SK-N-SH (cell line): ENCODE measurements at regions not wholly inside any gene's neighbourhood (a gene's known extent, or its start where the extent isn't known, plus 50 kb on each side); places are given as distances from the start of the nearest gene placed in this dataset.

Experiments used
- EP300 ChIP-seq, 2 experiments: IDR thresholded peaks; 2 replicates each; pipeline versions ENCODE4 v1.4.0 to v1.6.1; 2012; ENCODE audit warnings: borderline replicate concordance in 1 of 2, low read depth in 1 of 2, low read length in 1 of 2
- POLR2AphosphoS5 ChIP-seq: IDR thresholded peaks from 2 replicates; pipeline ENCODE4 v1.6.1; 2012; ENCODE audit warnings: low read depth, low read length
- TF ChIP-seq, protein P1 (sequence below): fragments of 200-600 bp; sonication (generic); IDR thresholded peaks from 2 replicates; pipeline ENCODE4 v1.6.1; 2017; ENCODE audit warnings: antibody characterized with exemption, mild to moderate bottlenecking, moderate library complexity

GRCh38 chr6:165863801-165864200 is 200.8 kb upstream of the PDE10A start:
- TF ChIP-seq EP300 (IDR thresholded peaks at IDR 0.05; ENCODE audit: borderline replicate concordance in 1 of 2, low read depth in 1 of 2, low read length in 1 of 2) (no peak), POLR2AphosphoS5 (no peak)
- TF ChIP-seq, protein P1, sequence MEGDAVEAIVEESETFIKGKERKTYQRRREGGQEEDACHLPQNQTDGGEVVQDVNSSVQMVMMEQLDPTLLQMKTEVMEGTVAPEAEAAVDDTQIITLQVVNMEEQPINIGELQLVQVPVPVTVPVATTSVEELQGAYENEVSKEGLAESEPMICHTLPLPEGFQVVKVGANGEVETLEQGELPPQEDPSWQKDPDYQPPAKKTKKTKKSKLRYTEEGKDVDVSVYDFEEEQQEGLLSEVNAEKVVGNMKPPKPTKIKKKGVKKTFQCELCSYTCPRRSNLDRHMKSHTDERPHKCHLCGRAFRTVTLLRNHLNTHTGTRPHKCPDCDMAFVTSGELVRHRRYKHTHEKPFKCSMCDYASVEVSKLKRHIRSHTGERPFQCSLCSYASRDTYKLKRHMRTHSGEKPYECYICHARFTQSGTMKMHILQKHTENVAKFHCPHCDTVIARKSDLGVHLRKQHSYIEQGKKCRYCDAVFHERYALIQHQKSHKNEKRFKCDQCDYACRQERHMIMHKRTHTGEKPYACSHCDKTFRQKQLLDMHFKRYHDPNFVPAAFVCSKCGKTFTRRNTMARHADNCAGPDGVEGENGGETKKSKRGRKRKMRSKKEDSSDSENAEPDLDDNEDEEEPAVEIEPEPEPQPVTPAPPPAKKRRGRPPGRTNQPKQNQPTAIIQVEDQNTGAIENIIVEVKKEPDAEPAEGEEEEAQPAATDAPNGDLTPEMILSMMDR: no peak
